ENCODE measurements at regions not wholly inside any gene's neighbourhood (a gene's known extent, or its start where the extent isn't known, plus 50 kb on each side); places are given as distances from the start of the nearest gene placed in this dataset.
A peak's percentile ranks its signal among the peaks of the same experiment; 100 is the strongest.

DNA sequence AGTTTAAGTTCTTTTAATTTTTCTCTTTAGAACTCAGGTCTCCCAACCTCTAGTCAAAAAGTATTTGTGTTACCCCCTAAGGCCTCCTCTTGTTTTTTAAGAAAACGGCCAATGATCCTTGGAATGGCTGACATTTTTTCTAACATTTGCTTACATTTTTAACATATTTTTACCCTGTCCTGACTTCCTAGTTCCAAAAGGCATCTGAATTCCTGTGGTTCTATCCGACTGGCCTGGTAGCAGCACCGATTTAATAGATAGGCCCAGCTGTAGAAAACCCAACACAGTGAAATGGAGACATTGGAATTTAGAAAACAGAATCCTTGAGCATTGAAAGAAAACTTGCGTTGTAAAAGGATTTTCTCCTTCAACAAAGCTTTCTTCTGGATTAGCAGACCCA, 134.7 kb upstream of the GSC start:
- Histone ChIP-seq H3K4me1 (ENCODE audit: control insufficient read depth, insufficient read depth, low read length) (peaks cover 5% of the 10 kb centered on the region; the same call in 1 of the 2 replicates), H3K36me3 (ENCODE audit: control insufficient read depth, insufficient read depth, low read length) (no peaks in the 10 kb centered on the region), H3K9me3 (ENCODE audit: control insufficient read depth, insufficient read depth, low read length) (no peaks in the 10 kb centered on the region), H3K9ac (ENCODE audit: low read depth, low read length) (no peak overlapping the region), H3K27ac (ENCODE audit: low read depth, low read length) (peak overlapping the region; percentile 46), H3K27me3 (ENCODE audit: control insufficient read depth, insufficient read depth, low read length) (peaks cover 31% of the 10 kb centered on the region), H3K4me3 (ENCODE audit: low read depth, low read length) (no peak overlapping the region)

DNA sequence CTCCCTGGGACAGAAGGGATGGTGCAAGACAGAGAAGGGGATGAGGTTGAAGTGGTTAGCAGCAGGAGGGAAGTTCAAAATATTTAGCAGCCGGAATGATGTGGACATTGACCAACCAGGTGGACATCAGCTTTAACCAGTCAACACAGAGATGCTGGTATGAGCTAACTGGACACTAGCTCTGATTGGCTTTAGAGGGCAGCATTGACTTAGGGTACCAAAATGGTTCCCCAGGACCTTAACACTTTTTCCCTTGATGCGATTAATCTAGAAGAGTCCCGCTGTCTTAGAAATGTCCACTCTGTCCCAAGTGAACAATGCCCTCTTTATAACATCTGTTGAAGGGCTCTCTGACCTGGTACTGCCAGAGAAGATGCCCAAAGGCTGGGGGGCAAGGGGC, 134.0 kb upstream of the GSC start:
- Histone ChIP-seq H3K9ac (ENCODE audit: low read depth, low read length) (no peak overlapping the region), H3K27me3 (ENCODE audit: control insufficient read depth, insufficient read depth, low read length) (peaks cover 31% of the 10 kb centered on the region), H3K4me3 (ENCODE audit: low read depth, low read length) (no peak overlapping the region), H3K36me3 (ENCODE audit: control insufficient read depth, insufficient read depth, low read length) (no peaks in the 10 kb centered on the region), H3K4me1 (ENCODE audit: control insufficient read depth, insufficient read depth, low read length) (peaks cover 5% of the 10 kb centered on the region; the same call in 1 of the 2 replicates), H3K9me3 (ENCODE audit: control insufficient read depth, insufficient read depth, low read length) (no peaks in the 10 kb centered on the region), H3K27ac (ENCODE audit: low read depth, low read length) (peak overlapping the region; percentile 68)

DNA sequence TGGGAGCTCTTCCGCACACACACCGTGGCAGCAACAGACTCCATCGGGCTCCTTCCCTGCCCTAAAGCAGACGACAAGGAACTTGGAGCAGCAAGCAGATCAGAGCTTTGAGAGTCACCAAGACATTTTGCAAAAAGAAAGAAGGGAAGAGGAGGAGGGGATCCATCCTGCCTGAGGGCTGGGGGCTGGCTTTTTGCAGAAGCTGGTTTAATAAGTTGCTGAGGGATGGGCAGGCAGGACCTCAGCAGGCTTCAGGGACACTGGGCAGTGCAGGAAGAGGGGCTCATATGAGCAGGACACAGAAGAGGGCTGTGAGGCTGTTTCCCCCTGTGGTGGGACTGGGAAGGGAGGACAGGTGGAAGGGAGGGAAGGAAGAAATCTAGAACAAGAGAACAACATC, 133.4 kb upstream of the GSC start:
- H3K4me1 ChIP-seq (ENCODE audit: control insufficient read depth, insufficient read depth, low read length): peaks cover 5% of the 10 kb centered on the region; the same call in 1 of the 2 replicates
- peaks cover 31% of the 10 kb centered on the region for H3K27me3 ChIP-seq (ENCODE audit: control insufficient read depth, insufficient read depth, low read length)
- no peak overlapping the region for H3K27ac ChIP-seq (ENCODE audit: low read depth, low read length)
- no peak overlapping the region for H3K9ac ChIP-seq (ENCODE audit: low read depth, low read length)
- no peak overlapping the region for H3K4me3 ChIP-seq (ENCODE audit: low read depth, low read length)
- no peaks in the 10 kb centered on the region for H3K36me3 ChIP-seq (ENCODE audit: control insufficient read depth, insufficient read depth, low read length)
- H3K9me3 ChIP-seq (ENCODE audit: control insufficient read depth, insufficient read depth, low read length): no peaks in the 10 kb centered on the region

DNA sequence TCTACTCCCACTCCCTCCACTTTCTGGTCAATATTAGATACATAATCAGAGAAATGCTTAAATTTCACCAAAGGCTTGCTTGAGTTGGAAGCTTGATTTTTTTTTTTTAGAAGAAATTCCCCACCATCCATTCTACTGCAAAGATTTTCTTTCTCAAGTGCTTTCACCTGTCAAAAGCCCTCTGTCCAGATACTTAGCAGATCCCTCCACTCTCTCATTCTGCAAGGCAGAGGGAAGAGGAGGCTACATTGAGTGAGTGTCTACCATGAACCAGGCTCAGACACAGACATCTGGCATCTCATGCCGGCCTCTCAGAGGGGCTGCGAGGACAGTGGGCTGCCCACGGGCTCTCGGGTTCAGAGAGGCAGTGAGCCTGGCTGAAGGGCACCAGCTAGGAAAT, 127.6 kb upstream of the GSC start:
- H3K4me1 ChIP-seq (ENCODE audit: control insufficient read depth, insufficient read depth, low read length): no peaks in the 10 kb centered on the region

DNA sequence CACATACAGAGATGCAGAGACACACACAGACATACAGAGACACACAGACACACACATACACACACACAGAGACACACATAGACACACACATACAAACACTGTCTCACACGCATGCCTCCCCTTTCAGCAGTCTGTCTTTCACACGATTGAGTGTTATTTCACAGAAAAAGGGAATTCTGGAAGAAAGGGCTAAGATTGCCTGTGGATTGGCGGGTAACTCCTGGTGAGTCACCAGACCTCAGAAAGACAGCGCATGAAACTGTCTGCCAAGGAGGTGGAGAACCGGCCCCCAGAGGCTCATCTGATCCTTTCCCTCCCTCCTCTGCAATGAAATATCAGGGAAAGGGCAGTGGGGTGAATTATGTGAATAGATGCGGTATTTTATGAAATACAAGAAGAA, 127.2 kb upstream of the GSC start:
- H3K27me3 ChIP-seq (ENCODE audit: control insufficient read depth, insufficient read depth, low read length): peaks cover 4% of the 10 kb centered on the region; the same call in 1 of the 2 replicates
- no peak overlapping the region for H3K27ac ChIP-seq (ENCODE audit: low read depth, low read length)
- no peak overlapping the region for H3K9ac ChIP-seq (ENCODE audit: low read depth, low read length)
- no peaks in the 10 kb centered on the region for H3K4me1 ChIP-seq (ENCODE audit: control insufficient read depth, insufficient read depth, low read length)
- H3K36me3 ChIP-seq (ENCODE audit: control insufficient read depth, insufficient read depth, low read length): no peaks in the 10 kb centered on the region
- H3K4me3 ChIP-seq (ENCODE audit: low read depth, low read length): no peak overlapping the region
- H3K9me3 ChIP-seq (ENCODE audit: control insufficient read depth, insufficient read depth, low read length): no peaks in the 10 kb centered on the region

More for the DNA sequence above, 127.6 kb upstream of the GSC start:
- no peaks in the 10 kb centered on the region for H3K9me3 ChIP-seq (ENCODE audit: control insufficient read depth, insufficient read depth, low read length)
- H3K4me3 ChIP-seq (ENCODE audit: low read depth, low read length): no peak overlapping the region
- no peaks in the 10 kb centered on the region for H3K36me3 ChIP-seq (ENCODE audit: control insufficient read depth, insufficient read depth, low read length)
- H3K27ac ChIP-seq (ENCODE audit: low read depth, low read length): no peak overlapping the region
- H3K27me3 ChIP-seq (ENCODE audit: control insufficient read depth, insufficient read depth, low read length): peaks cover 9% of the 10 kb centered on the region; the same call in 1 of the 2 replicates
- H3K9ac ChIP-seq (ENCODE audit: low read depth, low read length): no peak overlapping the region

DNA sequence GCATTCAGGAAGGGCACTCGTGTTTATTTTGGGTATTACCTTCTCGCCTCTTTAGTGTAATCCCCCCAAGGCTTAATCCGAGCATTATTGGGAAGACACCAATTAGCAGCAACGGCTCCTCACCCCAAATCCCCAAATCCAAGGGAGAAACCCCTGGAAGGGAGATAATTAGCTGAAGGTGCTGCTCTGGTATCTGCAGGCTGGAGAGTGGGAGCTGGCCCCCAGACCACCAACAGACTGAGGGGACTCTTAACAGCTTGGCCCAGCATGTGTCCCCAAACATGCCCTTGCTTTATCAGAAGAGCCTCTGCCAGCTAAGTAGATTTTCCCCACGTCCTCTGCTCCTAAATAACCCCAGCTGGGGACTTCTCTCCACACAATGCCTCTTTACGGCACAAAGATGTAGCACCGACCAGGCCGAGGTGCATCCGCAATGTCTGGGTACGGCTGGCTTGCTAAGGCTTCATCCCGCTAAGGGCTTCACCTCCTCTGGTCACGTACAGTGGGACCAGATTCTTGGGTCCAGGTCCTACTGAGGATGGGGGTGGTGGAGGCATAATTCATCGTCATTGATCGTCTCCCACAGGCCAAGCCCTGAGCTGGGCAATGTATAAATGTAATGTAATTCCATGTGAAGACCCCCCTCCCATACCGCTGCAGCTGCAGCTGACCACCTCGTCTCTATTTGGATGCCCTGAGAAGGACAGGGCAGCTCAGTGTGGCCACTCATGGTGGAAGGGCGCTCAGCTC, 123.7 kb upstream of the GSC start:
- Histone ChIP-seq H3K4me3 (ENCODE audit: low read depth, low read length) (no peak overlapping the region), H3K9me3 (ENCODE audit: control insufficient read depth, insufficient read depth, low read length) (no peaks in the 10 kb centered on the region), H3K27ac (ENCODE audit: low read depth, low read length) (no peak overlapping the region), H3K4me1 (ENCODE audit: control insufficient read depth, insufficient read depth, low read length) (no peaks in the 10 kb centered on the region), H3K36me3 (ENCODE audit: control insufficient read depth, insufficient read depth, low read length) (no peaks in the 10 kb centered on the region), H3K9ac (ENCODE audit: low read depth, low read length) (no peak overlapping the region), H3K27me3 (ENCODE audit: control insufficient read depth, insufficient read depth, low read length) (peaks cover 2% of the 10 kb centered on the region; the same call in 1 of the 2 replicates)

DNA sequence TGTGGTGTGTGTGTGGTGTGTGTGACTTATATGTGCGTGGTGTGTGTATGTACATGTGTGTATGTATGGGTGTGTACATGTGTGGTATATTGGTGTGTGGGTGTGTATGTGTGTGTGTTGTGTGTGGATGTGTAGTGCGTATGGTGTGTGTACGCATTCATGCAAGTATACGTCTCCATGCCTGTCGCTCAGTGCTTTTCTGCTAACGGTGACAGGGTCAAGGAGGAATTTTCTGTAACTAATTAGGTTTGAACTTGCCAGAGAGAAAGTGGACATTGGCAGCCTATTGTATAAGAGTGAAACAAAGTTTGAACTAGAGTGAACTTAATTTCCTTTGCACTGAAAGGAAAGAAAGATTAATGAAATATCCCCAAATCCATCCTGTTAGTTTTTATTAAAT, 120.9 kb upstream of the GSC start:
- Histone ChIP-seq H3K4me3 (ENCODE audit: low read depth, low read length) (no peak overlapping the region), H3K27ac (ENCODE audit: low read depth, low read length) (no peak overlapping the region), H3K36me3 (ENCODE audit: control insufficient read depth, insufficient read depth, low read length) (no peaks in the 10 kb centered on the region), H3K27me3 (ENCODE audit: control insufficient read depth, insufficient read depth, low read length) (no peaks in the 10 kb centered on the region), H3K4me1 (ENCODE audit: control insufficient read depth, insufficient read depth, low read length) (no peaks in the 10 kb centered on the region), H3K9me3 (ENCODE audit: control insufficient read depth, insufficient read depth, low read length) (no peaks in the 10 kb centered on the region), H3K9ac (ENCODE audit: low read depth, low read length) (no peak overlapping the region)

DNA sequence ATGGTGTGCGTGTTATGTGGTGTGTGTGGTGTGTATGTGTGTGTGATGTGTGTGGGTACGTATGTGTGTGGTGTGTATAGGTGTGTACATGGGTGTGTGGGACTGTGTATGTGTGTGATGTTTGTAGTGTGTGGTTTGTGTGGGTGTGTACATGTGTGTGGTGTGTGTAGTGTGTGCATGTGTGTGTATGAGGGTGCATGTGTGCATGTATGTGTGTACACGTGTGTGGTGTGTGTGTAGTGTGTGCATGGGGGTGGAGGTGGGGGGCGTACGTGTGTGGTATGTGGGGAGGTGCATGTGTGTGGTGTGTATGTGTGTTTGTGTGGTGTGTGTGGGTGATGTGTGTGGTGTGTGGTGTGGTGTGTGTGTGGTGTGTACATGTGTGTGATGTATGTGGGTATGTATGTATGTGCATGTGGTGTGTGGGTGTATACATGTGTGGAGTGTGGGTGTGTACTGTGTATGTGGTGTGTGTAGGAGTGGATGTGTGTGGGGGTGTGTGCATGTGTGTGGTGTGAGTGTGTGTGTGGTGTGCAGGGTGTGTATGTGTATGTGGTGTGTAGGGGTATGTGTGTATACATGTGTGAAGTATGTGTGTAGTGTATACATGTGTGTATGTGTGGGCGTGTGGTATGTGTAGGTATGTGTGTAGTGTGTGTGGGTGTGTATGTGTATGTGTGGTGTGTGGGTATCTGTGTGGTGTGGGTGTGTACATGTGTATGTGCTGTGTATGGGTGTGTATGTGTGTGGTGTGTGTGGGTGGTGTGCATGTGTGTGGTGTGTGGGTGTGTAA, 119.8 kb upstream of the GSC start:
- no peaks in the 10 kb centered on the region for H3K27me3 ChIP-seq (ENCODE audit: control insufficient read depth, insufficient read depth, low read length)

DNA sequence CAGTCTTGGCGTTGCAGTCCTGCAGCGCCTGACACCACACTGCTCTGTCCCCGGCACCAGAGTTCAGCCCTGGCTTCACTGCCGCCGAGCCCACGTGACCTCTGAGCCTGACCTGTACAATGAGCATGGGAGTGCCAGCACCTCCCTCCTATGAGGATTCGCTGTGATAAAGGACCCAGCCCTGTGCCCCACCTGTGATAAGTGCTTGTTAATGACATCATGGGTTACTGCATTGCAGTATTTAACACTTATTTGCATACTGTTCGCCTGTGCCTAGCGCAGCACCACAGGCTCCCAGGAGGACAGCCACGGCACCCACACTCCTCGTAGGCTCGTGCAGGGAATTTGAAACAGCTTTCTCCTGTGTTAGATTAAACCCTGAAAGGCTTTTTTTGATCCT, 118.2 kb upstream of the GSC start:
- Histone ChIP-seq H3K9ac (ENCODE audit: low read depth, low read length) (no peak overlapping the region), H3K9me3 (ENCODE audit: control insufficient read depth, insufficient read depth, low read length) (no peaks in the 10 kb centered on the region), H3K36me3 (ENCODE audit: control insufficient read depth, insufficient read depth, low read length) (no peaks in the 10 kb centered on the region), H3K4me3 (ENCODE audit: low read depth, low read length) (no peak overlapping the region), H3K27ac (ENCODE audit: low read depth, low read length) (no peak overlapping the region), H3K4me1 (ENCODE audit: control insufficient read depth, insufficient read depth, low read length) (no peaks in the 10 kb centered on the region), H3K27me3 (ENCODE audit: control insufficient read depth, insufficient read depth, low read length) (no peaks in the 10 kb centered on the region)

More for the DNA sequence above, 119.8 kb upstream of the GSC start:
- no peaks in the 10 kb centered on the region for H3K9me3 ChIP-seq (ENCODE audit: control insufficient read depth, insufficient read depth, low read length)
- no peak overlapping the region for H3K9ac ChIP-seq (ENCODE audit: low read depth, low read length)
- H3K4me1 ChIP-seq (ENCODE audit: control insufficient read depth, insufficient read depth, low read length): no peaks in the 10 kb centered on the region
- H3K4me3 ChIP-seq (ENCODE audit: low read depth, low read length): no peak overlapping the region
- no peaks in the 10 kb centered on the region for H3K36me3 ChIP-seq (ENCODE audit: control insufficient read depth, insufficient read depth, low read length)
- H3K27ac ChIP-seq (ENCODE audit: low read depth, low read length): no peak overlapping the region

DNA sequence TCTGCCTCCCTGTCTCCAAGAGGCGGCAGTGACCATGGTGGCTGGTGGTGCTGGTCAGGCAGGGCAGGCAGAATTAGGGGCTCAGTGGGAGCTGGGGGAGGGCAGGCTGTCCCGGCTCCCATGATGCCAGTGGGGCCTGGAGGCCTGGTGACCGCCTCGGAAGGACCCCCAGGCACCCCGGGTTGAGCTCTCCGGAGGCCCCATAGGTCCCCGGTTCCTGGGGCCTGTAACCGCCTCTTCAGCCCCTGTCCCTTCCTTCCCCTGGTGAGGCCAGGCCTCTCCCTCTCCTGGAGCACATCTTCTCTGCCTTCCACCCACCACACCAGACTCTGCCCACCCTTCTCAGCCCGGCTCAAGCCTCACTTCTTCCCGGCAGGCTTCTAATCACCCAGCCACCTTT, 117.7 kb upstream of the GSC start:
- H3K4me3 ChIP-seq (ENCODE audit: low read depth, low read length): no peak overlapping the region
- H3K9me3 ChIP-seq (ENCODE audit: control insufficient read depth, insufficient read depth, low read length): no peaks in the 10 kb centered on the region
- H3K36me3 ChIP-seq (ENCODE audit: control insufficient read depth, insufficient read depth, low read length): no peaks in the 10 kb centered on the region
- no peak overlapping the region for H3K9ac ChIP-seq (ENCODE audit: low read depth, low read length)
- H3K4me1 ChIP-seq (ENCODE audit: control insufficient read depth, insufficient read depth, low read length): no peaks in the 10 kb centered on the region
- no peak overlapping the region for H3K27ac ChIP-seq (ENCODE audit: low read depth, low read length)
- H3K27me3 ChIP-seq (ENCODE audit: control insufficient read depth, insufficient read depth, low read length): no peaks in the 10 kb centered on the region

DNA sequence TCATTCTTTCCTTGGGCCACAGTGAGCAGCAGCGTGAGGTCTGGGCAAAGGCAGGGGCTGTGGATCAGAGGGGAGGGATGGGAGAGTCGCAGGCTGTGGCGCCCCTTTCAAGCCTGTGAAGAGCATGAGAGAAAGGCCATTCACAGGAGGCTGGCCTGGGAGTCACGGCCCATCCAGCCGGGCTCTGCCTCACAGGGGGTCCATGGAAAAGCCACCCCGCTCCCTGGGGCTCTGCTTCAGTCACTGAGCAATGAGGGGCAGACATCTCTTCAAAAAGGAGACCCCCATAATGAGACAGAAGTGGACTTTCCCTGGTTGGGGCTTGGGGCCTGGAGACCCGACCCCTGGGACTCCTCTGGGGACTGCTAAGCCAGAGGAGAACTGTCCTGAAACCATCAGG, 117.0 kb upstream of the GSC start:
- H3K4me1 ChIP-seq (ENCODE audit: control insufficient read depth, insufficient read depth, low read length): no peaks in the 10 kb centered on the region
- no peaks in the 10 kb centered on the region for H3K9me3 ChIP-seq (ENCODE audit: control insufficient read depth, insufficient read depth, low read length)
- no peak overlapping the region for H3K4me3 ChIP-seq (ENCODE audit: low read depth, low read length)
- H3K36me3 ChIP-seq (ENCODE audit: control insufficient read depth, insufficient read depth, low read length): no peaks in the 10 kb centered on the region
- no peak overlapping the region for H3K27ac ChIP-seq (ENCODE audit: low read depth, low read length)
- H3K9ac ChIP-seq (ENCODE audit: low read depth, low read length): no peak overlapping the region
- no peaks in the 10 kb centered on the region for H3K27me3 ChIP-seq (ENCODE audit: control insufficient read depth, insufficient read depth, low read length)
